ENCODE measurements at regions not wholly inside any gene's neighbourhood (a gene's known extent, or its start where the extent isn't known, plus 50 kb on each side); places are given as distances from the start of the nearest gene placed in this dataset. TPM values are rescaled to one million over a fixed set of nuclear protein-coding genes. Genes with fewer than 3 reads are reported as not detected.

Small RNA genes lying in the stretch of these regions (small RNA-seq; reads per million reads assigned to genes)
- gene AL121576.1 (not detected), gene AL512360.1 (not detected), gene MIR548Y (not detected), gene RNU6-297P (not detected)

Measured in HT-29 (cell line).